HUDEP-2 (cell line): ENCODE measurements at regions not wholly inside any gene's neighbourhood (a gene's known extent, or its start where the extent isn't known, plus 50 kb on each side); places are given as distances from the start of the nearest gene placed in this dataset.

Source experiments
- DNase-seq, 76 experiments: peaks; one replicate each; lab custom pipeline; 2025; ENCODE audit not compliant: unreplicated experiment in 76 of 76; lab: John Stamatoyannopoulos, UW

DNA sequence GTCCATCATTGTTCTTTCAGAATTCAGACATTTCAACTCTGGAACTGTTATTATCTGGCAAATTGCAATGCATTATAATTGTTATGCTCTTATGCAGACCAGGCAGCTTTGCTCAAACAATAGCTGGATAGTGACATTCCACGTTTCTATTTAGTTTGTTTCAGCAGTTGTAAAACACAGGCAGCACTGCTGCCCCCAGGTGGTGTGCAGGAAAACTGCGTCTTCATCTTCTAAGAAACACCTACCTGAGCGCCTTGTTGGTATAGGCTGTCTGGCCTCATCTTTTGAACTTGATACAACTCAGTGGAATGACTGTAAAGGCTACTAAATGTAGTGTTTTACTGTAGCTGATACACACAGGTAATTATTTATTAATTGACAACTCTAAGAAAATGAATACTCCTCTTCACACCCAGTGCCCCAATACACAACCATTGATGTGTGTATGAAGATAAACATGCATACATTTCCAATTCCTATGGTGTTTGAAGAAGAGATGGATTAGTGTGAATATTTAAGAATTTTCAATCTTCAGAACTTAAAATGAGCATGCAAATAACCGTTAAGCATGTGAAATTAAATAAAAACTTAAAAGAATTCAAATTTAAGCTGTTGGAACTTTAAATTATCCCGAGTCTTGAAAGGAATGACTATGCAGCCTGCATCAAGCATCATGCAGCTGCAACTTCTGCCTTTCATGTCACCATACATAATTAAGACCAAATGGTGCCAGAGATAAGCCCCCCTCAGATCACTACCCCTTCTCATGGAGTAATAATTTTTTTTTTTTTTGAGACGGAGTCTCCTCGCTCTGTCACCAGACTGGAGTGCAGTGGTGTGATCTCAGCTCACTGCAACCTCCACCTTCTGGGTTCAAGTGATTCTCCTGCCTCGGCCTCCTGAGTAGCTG is 85.6 kb downstream of the CD8B2 start:
- peak in 1 of 76 experiments; percentile 1 for DNase-seq

DNA sequence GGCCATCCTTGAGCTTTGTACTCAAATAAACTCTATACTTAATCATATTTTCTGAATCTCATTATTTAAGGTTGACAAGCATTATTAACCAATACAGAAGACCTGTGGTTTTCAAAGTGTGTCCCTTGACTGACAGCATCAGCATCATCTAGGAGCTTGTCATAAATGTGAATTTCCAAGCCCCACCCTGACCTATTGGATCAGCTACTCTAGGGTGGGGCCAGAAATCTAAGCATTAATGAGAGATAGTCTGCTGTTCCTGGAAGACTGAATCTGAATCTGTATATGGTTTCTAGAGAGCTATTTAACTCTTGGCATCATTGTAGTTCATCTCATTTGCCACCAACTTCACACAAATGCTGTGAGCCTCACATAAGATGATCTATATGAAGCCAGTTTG is 86.6 kb downstream of the CD8B2 start:
- no peak for DNase-seq

DNA sequence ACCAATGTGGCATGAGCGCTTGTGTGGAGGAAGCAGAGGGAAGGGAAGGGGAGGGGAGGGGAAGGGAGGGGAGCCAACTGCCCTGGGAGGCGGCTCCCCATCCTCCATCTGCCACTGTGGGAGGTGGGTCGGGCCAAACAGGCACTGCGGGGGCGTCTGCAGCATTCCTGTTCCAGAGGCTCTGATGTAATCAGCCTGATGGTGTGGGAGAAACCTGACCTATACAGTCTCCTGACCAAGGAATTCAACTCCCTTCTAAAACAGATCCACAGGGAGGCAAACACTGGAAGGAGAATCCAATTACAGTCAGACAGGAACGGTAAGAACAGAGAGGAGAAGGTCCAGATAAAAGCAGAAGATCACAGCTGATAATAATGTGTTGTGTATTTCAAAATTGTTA is 88.8 kb downstream of the CD8B2 start:
- DNase-seq, result no peak

DNA sequence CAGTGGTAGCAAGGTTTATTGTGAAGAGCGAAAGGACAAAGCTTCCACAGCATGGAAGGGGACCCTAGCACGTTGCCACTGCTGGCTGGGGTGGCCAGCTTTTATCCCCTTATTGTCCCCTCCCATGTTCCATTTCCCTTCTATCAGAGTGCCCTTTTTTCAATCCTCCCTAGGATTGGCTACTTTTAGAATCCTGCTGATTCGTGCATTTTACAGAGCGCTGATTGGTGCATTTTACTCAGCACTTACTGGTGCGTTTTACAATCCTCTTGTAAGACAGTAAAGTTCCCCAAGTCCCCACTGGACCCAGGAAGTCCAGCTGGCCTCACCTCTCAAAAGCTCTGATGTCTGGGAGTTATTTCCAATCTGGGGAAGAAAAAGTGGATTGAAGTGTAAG is 90.1 kb downstream of the CD8B2 start:
- DNase-seq, result no peak

DNA sequence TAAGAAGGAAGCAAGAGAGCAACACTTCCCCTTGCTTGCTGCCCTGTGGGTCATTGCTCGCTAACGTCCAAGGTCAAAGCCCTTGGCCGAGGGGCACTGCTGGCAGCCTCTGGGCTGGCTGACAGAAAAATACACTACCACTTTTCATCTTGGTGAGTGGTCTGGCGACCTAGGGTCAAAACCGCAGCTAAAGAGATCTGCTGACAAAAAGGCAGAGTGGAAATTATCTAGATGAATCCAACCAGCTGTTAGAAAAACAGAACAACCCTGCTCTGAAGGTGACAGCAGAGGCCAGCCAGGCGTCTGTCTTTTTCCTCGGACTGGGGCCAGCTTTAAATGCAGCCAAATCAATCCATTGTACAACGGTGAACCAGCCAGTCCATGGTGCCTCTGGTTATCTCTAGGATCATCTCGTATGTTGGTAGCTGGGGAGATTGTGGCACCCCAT is 92.6 kb downstream of the CD8B2 start:
- no peak for DNase-seq

DNA sequence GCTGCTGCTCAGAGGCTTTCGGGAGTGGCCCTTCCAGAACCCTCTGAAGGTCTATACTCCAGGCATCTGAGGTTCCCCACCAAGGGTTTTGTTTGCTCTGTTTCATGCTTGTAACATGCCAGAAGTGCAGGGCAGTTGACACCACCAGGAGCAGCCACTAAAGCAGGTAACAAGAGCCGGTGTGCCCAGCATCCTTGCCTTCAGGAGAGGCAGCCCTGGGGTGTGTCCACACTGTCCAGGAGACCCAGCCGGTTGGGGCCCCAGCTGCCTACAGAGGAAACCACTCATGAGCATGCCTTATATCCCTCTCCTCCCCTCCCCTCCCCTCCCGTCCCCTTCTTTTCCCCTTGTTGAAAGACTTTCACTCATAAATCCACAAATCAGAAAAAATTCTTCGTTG is 93.1 kb downstream of the CD8B2 start:
- no peak for DNase-seq

DNA sequence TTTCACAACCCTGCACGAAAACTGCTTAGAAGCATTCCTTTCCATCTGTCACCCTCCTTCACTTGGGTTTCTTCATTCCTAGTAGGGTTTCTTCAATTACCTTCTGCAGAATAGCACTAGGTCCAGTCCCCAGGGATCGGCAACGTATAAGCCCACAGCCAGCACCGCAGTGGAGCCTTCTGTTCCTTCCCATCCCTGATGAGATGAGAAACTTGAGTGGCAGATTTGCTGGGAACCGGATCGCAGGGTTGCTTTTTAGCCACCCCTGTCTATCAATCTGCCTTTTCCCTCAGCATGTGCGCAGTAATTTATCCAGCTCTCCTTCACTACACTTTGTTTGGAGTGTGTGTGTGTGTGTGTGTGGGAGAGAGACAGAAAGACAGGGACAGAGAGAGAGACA is 94.2 kb downstream of the CD8B2 start:
- no peak for DNase-seq

DNA sequence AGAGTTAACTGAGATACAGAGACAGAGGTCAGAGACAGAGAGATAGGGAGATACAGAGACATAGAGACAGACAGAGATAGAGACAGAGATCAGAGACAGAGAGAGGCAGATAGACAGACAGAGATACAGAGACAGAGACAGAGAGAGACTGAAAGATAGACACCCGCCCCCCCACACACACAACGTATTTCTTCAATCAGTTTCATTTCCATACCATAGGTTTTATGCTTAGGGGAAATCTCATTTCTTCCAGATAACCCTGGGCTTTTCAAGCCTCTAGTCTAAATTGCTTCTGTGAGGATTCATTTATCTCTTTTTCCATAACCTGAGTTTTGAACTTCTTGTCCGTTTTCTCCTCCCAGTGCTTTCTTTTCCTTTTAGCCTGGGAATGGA is 94.6 kb downstream of the CD8B2 start:
- DNase-seq, result no peak

DNA sequence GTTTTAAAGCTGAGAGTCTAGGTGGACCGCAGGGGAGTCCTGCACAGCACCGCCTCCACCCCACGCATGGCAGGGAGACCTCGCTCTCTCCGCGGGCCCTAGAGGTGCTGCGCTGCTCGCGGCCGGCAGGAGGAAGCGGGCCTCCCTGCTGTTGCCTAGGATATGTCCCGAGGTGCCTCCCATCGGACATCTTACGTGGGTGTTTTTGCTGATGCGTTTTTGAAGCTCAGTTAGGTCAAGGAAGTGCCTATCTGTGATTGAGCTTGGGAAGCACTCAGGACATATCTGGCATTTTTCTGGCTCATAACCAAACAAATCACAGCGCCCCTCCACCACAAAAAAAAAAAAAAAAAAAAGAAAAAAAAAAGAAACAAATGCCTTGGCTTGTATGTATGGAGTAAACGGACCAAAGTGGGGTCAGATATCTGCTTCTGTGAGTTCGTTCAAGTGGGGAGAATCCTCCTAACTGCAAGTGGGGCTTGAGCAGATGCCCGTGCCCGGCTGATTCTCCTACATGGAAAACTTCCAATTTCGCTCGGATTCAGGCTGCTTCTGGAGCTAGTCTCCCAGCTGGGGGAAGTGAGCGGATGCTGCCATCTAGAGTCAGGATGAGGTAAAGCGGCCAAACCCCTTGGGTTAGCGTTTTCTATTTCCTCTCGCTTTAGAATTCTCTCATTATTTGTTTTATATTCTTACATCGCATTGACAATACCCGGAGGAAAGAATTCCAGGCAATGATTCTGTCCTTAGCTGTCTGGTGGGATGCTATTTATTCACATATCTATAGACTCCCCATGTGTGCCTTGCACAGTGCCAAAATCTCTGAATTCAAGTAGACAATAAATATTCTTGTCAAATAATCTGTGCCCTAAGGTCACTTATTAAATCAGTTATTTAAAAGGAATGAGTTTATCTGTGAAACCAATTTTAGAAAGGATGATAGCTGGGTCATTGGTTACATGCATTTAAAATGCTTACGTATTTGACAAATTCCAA is 95.3 kb downstream of the CD8B2 start:
- peak in 39 of 76 experiments; percentile 1 to 45 (median 11) for DNase-seq

DNA sequence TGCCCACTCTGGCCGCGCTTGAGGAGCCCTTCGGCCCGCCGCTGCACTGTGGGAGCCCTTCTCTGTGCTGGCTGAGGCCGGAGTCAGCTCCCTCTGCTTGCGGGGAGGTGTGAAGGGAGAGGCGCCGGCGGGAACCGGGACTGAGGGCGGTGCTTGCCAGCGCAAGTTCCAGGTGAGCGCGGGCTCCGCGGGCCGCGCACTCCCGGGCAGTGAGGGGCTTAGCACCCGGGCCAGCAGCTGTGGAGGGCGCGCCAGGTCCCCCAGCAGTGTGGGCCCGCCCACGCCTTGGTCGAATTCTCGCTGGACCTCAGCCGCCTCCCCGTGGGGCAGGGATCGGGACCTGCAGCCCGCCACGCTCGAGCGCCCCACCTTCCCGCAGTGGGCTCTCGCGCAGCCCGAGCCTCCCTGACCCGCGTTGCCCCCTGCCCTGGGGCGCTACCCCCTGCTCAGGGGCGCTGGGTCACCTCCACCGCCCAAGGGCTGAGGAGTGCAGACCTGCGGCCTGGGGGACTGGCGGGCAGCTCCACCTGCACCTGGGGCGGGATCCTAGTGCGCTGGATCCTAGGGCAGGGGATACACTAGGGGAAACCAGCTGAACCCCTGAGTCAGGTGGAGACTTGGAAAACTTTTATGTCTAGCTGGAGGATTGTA is 97.3 kb downstream of the CD8B2 start:
- no peak for DNase-seq

DNA sequence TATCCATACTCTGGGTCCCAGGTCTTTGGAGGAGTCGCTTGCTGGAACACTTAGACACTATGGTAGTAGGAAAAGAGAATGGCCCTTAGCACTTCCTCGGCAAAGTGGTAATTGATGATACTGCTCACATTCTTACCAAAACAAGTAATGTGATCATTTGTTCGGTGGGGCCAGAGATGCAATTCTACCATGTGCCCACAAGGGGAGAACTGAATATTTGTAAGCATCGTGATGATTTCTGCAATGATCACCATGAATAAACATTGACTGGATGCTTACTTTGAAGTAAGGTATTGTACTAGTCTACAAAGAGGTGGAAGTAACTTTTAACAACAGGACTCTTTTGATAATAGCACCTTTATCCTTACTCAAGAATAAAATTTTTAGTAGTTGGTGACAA is 109.7 kb downstream of the CD8B2 start:
- DNase-seq, result peak in 1 of 76 experiments; percentile 1

DNA sequence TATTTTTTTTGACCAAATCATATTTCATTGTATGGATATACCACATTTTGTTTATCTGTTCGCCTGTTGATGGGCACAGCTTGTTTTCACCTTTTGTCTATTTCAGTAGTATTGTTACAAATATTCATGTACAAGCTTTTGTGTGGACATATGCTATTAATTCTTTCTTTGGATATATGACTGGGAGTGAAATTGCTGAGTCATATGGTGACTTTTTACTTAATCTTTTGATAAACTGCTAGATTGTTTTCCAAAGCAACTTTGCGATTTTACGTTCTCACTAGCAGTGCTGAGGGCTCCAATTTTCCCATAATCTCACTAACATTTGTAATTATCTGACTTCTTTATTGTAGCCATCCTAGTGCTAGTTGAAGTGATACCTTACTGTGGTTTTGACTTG is 112.4 kb downstream of the CD8B2 start:
- DNase-seq, result no peak

DNA sequence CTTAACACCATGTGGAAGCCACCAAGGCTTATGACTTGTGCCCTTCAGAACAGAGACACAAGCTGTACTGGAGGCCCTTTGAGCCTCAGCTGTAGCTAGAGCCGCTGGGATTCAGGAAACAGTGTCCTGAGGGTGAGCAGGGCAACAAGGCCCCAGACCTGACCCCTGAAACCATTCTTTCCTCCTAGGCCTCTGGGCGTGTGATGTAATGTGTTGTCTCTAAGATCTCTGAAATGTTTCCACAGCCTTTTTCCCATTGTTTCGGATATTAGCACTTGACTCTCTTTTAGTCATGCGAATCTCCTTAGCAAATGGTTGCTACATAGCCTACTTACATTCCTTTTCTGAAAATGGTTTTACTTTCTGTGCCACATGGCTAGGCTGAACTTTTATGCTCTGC is 114.9 kb downstream of the CD8B2 start:
- no peak for DNase-seq

DNA sequence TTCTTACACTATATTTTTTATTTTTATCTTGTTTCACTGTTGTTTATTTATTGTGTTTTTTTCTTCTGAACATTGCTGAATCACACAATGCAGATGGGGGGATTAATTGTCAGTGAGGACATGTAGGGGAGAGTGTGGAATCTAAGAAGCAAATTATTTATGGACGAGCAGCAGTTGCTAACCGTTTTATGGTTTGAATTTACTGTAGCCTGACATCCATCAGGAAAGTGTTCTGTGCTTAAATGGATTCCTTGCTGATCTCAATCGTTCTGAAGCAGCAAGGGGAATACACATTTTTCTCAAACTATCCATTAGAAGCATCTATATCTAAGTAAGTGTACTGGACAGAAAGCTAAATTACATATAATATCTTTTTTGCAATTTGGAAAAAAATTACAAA is 119.5 kb downstream of the CD8B2 start:
- no peak for DNase-seq

DNA sequence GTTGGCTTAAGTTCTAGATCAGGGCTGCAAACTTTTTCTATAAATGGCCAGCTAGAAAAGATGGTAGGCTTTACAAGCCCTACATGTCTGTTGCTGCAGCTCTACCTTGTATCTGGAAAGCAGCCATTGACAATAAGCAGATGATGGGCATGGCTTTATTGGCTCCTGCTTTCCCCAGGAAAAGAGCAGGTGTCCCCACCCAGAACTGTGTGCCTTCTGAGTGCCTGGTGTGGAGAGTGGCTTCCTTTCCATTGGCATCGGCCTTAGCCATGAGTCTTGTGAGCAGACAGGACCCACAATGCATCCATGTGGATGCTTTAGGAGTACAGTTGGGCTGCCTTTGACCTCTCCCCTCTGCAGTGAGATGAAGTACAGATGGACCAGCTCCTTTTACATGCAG is 120.2 kb downstream of the CD8B2 start:
- no peak for DNase-seq

DNA sequence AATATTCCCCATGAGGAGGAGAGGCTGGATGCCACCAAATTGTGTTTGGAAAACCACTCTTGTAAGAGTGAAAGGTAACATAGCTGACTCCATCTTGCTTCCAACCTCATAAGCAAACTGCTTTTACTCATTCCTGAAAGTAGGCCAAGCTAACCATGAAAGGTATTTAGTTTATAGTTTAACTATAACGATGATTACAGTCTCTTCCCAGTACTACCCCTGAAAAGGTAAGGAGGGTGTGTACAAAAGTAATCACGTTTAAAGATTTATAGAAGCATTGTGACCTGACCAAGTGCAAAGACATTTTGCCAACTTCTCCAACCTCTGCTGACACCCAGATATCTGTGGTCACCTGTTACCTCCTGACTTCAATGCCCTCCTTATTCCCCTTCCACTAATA is 122.6 kb downstream of the CD8B2 start:
- DNase-seq, result no peak

DNA sequence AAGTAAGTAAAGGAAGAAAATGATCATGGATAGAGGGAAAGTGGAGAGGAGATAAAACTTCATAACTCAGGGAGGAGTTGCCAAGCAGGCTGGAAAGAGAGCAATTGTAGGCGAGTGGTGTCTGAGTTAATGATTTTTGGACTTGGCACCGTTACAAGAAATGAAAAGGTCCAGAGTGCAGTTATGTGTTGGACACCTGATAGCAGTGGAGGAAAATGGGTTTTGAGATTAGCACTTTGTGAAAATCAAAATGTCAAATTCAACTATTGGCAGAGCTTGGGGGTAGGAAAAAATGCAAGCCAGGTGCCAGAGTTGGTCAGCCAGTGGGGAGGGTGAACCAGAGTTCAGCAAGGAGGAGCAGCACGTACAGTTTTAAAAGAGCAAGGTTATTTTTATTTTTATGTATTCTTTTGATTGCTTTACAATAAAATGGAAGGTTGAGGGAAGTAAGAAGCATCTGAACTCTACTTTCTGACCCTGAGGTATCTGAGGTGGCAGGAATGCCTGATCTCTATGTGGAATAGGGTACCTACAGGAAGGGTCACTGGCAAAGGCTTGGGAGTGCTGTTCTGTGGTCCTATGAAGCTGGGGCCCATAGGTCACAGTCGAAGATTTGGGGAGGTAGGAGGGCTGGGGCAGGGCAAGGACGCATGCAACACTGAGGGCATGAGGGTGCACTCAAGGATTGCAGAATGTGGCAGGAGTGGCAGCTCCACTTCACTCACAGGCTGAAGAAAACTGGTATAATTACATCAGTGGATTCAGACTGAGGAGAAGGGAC is 127.5 kb downstream of the CD8B2 start:
- no peak for DNase-seq

DNA sequence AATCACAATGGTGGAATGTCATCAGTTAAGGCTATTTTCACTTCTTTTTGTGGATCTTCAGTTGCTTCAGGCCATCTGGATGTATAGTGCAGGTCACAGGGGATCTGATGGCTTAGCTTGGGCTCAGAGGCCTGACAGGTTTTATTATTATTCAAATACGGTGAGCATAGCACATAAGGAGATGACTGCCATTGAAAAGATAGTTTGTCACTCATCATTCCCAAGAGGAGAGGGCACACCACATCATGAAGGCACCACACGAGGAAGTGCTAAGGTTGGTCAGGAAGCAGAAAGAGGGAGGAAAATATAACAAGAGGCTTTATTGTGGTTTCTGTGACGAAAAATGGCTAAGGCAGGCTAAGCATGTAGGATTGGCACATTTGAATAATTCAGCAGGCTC is 131.4 kb downstream of the CD8B2 start:
- DNase-seq, result no peak

DNA sequence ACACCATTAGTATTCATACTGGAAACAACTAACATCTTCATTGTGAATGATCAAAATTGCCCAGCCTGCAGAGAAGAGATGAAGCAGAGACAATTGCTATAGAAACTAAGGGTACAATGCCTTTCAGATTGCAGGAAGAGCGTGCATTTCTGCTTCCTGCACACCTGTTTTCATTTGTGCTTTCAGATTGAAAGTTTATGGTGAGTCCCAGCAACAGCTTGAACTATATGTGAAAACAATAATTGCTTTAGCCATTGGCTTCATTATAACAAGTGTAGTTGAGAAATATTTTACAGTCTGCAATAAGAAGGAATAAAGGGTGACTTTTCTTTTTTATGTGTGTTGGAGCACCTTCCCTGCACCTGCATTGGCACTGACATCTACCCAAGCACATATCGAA is 136.3 kb downstream of the CD8B2 start:
- no peak for DNase-seq

DNA sequence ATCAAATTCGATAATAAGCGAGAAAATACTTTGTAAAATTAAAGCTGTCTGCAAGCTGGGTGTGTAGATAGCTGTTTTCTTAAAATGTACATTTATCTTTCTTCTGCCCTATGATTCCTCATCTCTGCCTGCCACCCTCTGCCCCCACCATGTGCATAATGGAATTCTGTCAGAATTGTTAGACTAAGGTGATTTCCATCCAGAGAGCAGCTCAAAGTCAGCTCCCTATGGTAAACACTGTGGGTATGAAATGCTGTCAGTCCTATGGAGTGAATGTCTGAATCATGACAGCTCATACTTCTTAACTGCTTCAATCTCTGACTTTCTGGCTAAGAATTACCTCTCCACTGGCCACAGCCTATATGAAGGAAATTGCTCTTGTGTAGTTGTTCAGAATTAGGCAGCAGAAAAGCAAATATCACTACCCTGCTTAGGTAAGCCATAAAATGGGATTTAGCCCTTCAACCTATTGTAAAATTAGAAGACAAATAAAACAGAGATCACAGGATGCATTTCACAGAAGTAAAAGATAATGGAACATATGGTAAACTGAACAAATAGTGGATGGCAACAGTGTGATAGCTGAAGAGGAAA is 137.7 kb downstream of the CD8B2 start:
- DNase-seq, result no peak
